ENCODE measurements at regions not wholly inside any gene's neighbourhood (a gene's known extent, or its start where the extent isn't known, plus 50 kb on each side); places are given as distances from the start of the nearest gene placed in this dataset.

GRCh38 chr7:145543242-145543641 lies 573.4 kb upstream of the CNTNAP2 start:
- H3K4me3 ChIP-seq: no peak overlapping the region
- H3K27ac ChIP-seq: no peak overlapping the region
- H3K4me1 ChIP-seq: no peaks in the 10 kb centered on the region
- no peak for TF ChIP-seq POLR2A (IDR thresholded peaks at IDR 0.05)
- no peak for TF ChIP-seq CTCF (IDR thresholded peaks at IDR 0.05)
- no peak for TF ChIP-seq POLR2AphosphoS5 (IDR thresholded peaks at IDR 0.05)
- no peak for TF ChIP-seq EP300 (IDR thresholded peaks at IDR 0.05)
- no peak for DNase-seq
- intact Hi-C loops (cut with DNase I): no loop called here
- no peaks in the 10 kb centered on the region for H3K27me3 ChIP-seq
- peaks cover 0 to 2% (median 0%) of the 10 kb centered on the region in 4 donors for H3K9me3 ChIP-seq
- WGBS, 2 donors: 46 to 50% methylated on average over 2 of the region's 2 CpGs
- no peaks in the 10 kb centered on the region for H3K36me3 ChIP-seq

GRCh38 chr7:145539910-145540309 lies 576.7 kb upstream of the CNTNAP2 start:
- Histone ChIP-seq H3K9me3 (no peaks in the 10 kb centered on the region), H3K27me3 (no peaks in the 10 kb centered on the region), H3K4me3 (no peak overlapping the region), H3K4me1 (no peaks in the 10 kb centered on the region), H3K36me3 (no peaks in the 10 kb centered on the region), H3K27ac (no peak overlapping the region)
- no peak for DNase-seq
- WGBS, 2 donors: 29 to 37% methylated on average over 2 of the region's 2 CpGs
- TF ChIP-seq CTCF (IDR thresholded peaks at IDR 0.05) (no peak), EP300 (IDR thresholded peaks at IDR 0.05) (no peak), POLR2AphosphoS5 (IDR thresholded peaks at IDR 0.05) (no peak), POLR2A (IDR thresholded peaks at IDR 0.05) (no peak)
- intact Hi-C loops (cut with DNase I): no loop called here

GRCh38 chr7:145534301-145534700 lies 582.3 kb upstream of the CNTNAP2 start:
- no peak for DNase-seq
- H3K36me3 ChIP-seq: no peaks in the 10 kb centered on the region
- H3K9me3 ChIP-seq: no peaks in the 10 kb centered on the region
- no peaks in the 10 kb centered on the region for H3K27me3 ChIP-seq
- no peaks in the 10 kb centered on the region for H3K4me1 ChIP-seq
- TF ChIP-seq CTCF (IDR thresholded peaks at IDR 0.05): no peak
- 93 to 97% methylated on average over 1 of the region's 1 CpG for WGBS, 2 donors
- H3K4me3 ChIP-seq: no peak overlapping the region
- intact Hi-C loops (cut with DNase I): no loop called here
- no peak overlapping the region for H3K27ac ChIP-seq

GRCh38 chr7:145520284-145520683 lies 596.3 kb upstream of the CNTNAP2 start:
- no peaks in the 10 kb centered on the region for H3K27me3 ChIP-seq

More at GRCh38 chr7:145520284-145520683, 596.3 kb upstream of the CNTNAP2 start:
- intact Hi-C loops (cut with DNase I): no loop called here
- WGBS, 2 donors: 72 to 78% methylated on average over 3 of the region's 3 CpGs
- no peak for DNase-seq
- Histone ChIP-seq H3K4me3 (no peak overlapping the region), H3K27ac (no peak overlapping the region), H3K9me3 (no peaks in the 10 kb centered on the region), H3K4me1 (no peaks in the 10 kb centered on the region), H3K36me3 (no peaks in the 10 kb centered on the region)
- TF ChIP-seq CTCF (IDR thresholded peaks at IDR 0.05) (no peak), EP300 (IDR thresholded peaks at IDR 0.05) (no peak)

Data from sigmoid colon (tissue), 6 donors.